ENCODE measurements at regions not wholly inside any gene's neighbourhood (a gene's known extent, or its start where the extent isn't known, plus 50 kb on each side); places are given as distances from the start of the nearest gene placed in this dataset.

DNA sequence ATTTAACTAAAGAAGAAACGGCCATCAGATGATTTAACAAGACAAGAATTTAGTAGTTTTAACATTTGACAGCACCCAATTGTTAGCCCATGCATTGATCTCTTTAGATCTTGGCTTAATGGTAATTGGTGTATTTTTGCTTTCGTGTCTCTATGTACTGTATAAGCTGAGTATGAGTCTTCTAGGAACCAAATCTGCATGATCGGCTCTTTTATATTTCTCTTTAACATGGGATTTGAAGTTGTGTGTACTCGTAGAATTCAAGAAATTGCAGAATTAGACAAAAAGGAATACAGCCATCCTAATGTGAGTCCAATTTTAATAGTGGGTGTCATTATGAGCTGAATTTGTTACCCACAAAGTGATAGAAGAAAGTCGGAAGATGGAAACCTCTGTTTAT lies 438.9 kb upstream of the WWC1 start:
- TF ChIP-seq, protein P1, sequence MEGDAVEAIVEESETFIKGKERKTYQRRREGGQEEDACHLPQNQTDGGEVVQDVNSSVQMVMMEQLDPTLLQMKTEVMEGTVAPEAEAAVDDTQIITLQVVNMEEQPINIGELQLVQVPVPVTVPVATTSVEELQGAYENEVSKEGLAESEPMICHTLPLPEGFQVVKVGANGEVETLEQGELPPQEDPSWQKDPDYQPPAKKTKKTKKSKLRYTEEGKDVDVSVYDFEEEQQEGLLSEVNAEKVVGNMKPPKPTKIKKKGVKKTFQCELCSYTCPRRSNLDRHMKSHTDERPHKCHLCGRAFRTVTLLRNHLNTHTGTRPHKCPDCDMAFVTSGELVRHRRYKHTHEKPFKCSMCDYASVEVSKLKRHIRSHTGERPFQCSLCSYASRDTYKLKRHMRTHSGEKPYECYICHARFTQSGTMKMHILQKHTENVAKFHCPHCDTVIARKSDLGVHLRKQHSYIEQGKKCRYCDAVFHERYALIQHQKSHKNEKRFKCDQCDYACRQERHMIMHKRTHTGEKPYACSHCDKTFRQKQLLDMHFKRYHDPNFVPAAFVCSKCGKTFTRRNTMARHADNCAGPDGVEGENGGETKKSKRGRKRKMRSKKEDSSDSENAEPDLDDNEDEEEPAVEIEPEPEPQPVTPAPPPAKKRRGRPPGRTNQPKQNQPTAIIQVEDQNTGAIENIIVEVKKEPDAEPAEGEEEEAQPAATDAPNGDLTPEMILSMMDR (IDR thresholded peaks at IDR 0.05): no peak
- no peak for TF ChIP-seq POLR2A (IDR thresholded peaks at IDR 0.05)
